ENCODE measurements at regions not wholly inside any gene's neighbourhood (a gene's known extent, or its start where the extent isn't known, plus 50 kb on each side); places are given as distances from the start of the nearest gene placed in this dataset.

GRCh38 chr4:13267091-13267490, 217.0 kb downstream of the RAB28 start:
- TF ChIP-seq CTCF (IDR thresholded peaks at IDR 0.05; ENCODE audit: poor library complexity, severe bottlenecking) (no peak), REST (IDR thresholded peaks at IDR 0.05; ENCODE audit: borderline replicate concordance) (no peak), RAD21 (conservative IDR thresholded peaks at IDR 0.05) (no peak), EZH2 (IDR thresholded peaks at IDR 0.05; ENCODE audit: borderline replicate concordance, insufficient read depth, low read length, poor library complexity, severe bottlenecking) (no peak), SMC3 (conservative IDR thresholded peaks at IDR 0.05; ENCODE audit: poor library complexity) (no peak), EP300 (conservative IDR thresholded peaks at IDR 0.05; ENCODE audit: poor library complexity, severe bottlenecking) (no peak), POLR2AphosphoS5 (IDR thresholded peaks at IDR 0.05) (no peak)
